Stimulated activated CD4-positive, alpha-beta T cell treated with anti-CD3 and anti-CD28 coated beads, Interleukin-1b, Interleukin-23, amount 100 ng/mL, for 24 hours (primary cell): ENCODE measurements at regions not wholly inside any gene's neighbourhood (a gene's known extent, or its start where the extent isn't known, plus 50 kb on each side); places are given as distances from the start of the nearest gene placed in this dataset.
"Not testable (repeated sequence)": the region's sequence is repeated elsewhere in the genome, so short reads cannot be mapped to it uniquely, and the experiment has no call there.

ENCODE experiments used
- DNase-seq, 4 experiments: peaks; one replicate each; pipeline ENCODE4 v3.0.0-alpha.2; 2020; ENCODE audit warnings: low read depth in 4 of 4, low spot score in 1 of 4

DNA sequence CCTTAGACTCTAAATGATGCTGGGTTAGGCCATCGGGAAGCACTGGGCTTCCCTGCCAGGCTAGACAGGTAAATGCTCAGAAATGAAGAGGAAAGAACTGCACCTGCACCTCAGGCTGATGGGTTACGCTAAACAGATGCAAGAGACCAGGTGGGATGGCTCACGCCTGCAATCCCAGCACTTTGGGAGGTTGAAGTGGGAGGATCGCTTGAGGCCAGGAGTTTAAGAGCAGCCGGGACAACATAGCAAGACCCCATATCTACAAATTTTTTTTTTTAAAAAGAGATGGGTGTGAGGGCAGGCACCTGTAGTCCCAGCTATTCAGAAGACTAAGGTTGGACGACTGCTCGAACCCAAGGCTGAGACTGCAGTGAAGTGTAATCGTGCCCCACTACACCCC, 634.7 kb downstream of the UQCRFS1 start:
- no peak for DNase-seq

- no peak for DNase-seq
Observed at GRCh38 chr19:28577666-28578065, 635.3 kb downstream of the UQCRFS1 start.

GRCh38 chr19:28577233-28577632, 635.7 kb downstream of the UQCRFS1 start:
- DNase-seq, result no peak

DNA sequence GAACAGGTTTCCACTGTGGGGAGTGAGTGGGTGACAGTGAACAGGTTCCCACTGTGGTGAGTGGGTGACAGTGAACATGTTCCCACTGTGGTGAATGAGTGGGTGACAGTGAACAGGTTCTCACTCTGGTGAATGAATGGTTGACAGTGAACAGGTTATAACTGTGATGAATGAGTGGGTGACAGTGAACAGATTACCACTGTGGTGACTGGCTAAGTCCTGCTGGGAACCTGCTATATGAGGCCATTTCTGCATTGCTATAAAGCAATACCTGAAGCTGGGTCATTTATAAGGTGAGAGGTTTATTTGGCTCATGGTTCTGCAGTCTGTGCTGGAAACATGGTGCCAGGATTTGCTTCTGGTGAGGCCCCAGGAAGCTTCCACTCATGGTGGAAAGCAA, 637.1 kb downstream of the UQCRFS1 start:
- DNase-seq, result no peak

- not testable (repeated sequence) for DNase-seq
Observed at GRCh38 chr19:28575312-28575711, 637.6 kb downstream of the UQCRFS1 start.

GRCh38 chr19:28574212-28574611, 638.7 kb downstream of the UQCRFS1 start:
- DNase-seq, result no peak

DNA sequence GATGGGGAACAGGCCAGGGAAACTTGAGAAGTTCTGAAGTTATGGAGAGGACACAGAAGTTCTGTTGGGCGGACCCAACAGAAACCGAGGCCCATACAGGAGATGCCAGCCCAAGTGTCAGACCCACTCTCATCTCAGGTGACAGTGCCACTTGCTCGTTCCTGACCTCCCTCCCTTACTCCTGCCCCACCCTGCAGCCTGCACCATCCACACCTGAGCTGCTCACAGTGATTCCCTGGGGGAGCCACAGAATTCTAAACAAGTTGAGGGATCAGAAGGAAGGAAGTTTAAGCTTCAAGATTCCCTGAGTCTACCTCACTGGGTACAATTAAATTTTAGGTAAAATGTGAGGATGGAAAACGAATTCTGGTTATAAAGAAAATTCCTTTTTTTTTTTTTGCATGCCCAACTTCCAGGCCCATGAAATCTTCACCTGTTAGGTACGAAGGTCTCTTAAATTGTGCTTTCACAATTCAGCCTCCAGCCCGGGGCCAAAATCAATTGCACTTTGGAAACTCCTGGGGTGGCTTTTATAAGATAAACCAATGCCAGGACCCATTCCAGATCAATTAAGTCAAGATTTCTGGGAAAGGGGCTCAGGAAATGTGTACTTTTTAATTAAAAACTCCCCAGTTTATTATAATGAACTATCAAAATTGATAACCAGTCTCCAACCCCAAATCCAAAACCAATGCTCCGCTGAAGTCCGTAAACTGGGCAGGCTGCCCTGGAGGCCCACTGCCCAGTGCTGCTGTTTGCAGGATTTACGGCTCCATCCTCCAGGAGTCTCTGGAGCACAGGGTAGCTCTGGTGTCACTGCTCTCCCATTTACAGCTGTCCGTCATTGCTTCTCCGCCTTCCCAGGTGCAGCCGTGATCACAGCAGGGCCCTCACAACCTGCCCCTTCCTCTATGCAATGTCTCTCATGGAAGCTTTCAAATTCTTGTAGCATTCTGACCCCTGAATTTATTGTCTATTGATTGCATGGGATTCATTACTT, 643.5 kb downstream of the UQCRFS1 start:
- DNase-seq, result no peak

DNA sequence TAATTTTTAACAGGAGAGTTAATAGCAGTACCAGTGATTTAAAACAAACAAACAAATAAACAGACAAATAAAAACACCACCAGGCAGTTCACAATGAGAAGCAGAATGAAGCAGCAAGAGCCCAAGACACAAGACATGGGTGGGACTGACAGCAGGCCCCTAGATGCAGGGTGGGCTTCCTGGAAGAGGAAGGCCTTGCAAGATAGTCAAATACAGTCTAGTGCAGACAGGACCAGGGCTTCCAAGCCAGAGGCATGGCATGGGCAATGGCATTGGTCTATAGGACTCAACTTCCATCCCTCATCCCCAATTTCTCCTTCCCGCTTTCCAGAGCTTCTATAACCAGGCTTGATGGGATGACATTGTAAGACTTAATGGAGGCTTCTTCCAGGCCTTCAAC, 645.1 kb downstream of the UQCRFS1 start:
- no peak for DNase-seq

DNA sequence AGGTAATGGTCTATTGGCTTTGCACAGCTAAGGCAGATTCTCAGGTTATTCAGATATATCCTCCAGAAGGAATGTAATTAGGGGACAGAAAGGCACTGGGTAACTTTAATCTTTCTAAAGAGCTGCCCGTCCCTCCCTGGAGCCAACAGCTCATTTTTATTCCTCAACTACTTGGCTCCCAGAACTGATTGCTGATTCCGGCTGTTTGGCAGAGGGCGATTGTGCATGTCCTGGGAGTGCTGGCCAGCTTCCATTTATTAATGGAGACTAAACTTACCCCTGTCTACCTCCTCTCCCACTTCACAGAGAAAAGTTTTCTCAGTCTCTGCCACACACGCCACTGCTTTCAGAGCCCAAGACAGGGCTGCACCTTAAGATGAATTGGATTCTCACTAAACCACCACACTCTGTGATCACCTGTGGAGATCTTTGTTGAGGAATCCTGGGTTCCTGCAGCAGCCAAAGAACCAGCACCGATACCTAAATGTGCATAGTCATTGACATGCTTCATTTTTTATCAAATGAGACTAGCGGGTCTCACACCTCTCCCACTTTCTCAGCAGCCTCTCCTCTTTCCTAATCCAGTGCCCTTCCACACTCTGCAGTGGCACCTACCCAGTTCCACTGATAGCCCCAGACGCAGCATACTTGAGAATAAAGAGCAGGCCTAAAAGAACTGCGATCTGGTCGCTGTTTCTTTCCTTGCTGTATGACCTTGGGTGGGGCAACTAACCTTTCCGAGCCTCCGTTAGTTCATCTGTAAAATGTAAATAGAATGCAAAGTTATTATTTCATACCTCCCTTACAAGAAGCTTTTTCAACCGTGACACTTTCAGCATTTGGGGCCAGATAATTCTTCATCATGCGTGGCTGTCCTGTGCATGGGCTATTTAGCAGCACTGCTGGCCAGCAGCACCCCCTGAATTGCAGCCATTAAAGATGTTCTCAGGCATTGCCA, 648.7 kb downstream of the UQCRFS1 start:
- DNase-seq, result no peak

GRCh38 chr19:28560786-28561185, 652.2 kb downstream of the UQCRFS1 start:
- DNase-seq, result no peak

DNA sequence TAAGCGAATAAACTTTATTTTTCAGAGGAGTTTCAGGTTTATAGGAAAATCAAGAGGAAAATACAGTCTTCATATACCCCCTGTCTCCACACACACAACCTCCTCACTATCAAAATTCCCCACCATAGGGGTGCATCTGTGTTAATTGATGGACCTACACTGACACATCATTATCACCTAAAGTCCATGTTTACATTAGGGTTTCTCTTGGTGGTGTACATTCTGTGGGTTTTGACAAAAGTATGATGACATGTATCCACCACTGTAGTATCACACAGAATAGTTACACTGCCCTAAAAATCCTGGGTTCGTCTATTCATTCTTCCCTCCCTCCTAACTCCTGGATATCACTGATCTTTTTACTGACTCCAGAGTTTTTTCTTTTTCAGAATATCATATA, 654.2 kb downstream of the UQCRFS1 start:
- DNase-seq, result no peak

- DNase-seq, result no peak
Observed at GRCh38 chr19:28556371-28556770, 656.6 kb downstream of the UQCRFS1 start.

GRCh38 chr19:28555317-28555716, 657.6 kb downstream of the UQCRFS1 start:
- DNase-seq, result no peak

GRCh38 chr19:28554321-28555091, 658.4 kb downstream of the UQCRFS1 start:
- no peak for DNase-seq

DNA sequence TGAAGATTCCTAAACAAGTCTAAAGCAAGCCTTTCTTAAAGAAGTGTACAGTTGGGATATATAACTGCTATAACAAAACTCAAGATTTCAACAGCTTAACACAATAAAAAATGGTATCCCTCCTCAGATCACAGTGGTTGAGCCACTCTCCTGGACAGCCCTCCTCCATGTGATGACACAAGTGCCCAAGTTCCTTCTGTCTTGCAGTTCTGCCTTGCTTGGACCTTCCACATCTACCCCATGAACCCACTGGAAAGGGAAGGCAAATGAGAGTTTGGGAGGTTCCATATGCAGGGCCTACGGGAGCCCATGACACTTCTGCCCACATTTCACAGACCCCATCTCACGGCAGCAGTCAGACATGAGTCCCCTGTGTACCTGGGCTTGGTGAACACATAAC, 659.2 kb downstream of the UQCRFS1 start:
- no peak for DNase-seq

GRCh38 chr19:28553005-28553404, 659.9 kb downstream of the UQCRFS1 start:
- no peak for DNase-seq

- no peak for DNase-seq
Observed at GRCh38 chr19:28549680-28550277, 663.2 kb downstream of the UQCRFS1 start.

GRCh38 chr19:28546148-28546685, 666.7 kb downstream of the UQCRFS1 start:
- DNase-seq, result no peak

GRCh38 chr19:28545397-28545796, 667.6 kb downstream of the UQCRFS1 start:
- DNase-seq, result not testable (repeated sequence)
